IPS DF 6.9 (cell line): ENCODE measurements at regions not wholly inside any gene's neighbourhood (a gene's known extent, or its start where the extent isn't known, plus 50 kb on each side); places are given as distances from the start of the nearest gene placed in this dataset.

Source experiments
- DNase-seq: peaks from one replicate; pipeline ENCODE4 v3.0.0-alpha.2; 2013; ENCODE audit warnings: low read depth, low spot score
- H3K27ac ChIP-seq: one replicate; pipeline ENCODE4 v1.5.1; 2013; ENCODE audit warnings: low read length, control low read depth
- H3K27me3 ChIP-seq: 2 replicates; pipeline ENCODE4 v1.6.1; 2013; ENCODE audit warnings: mild to moderate bottlenecking, low read length; ENCODE audit not compliant: control insufficient read depth, insufficient read depth
- H3K36me3 ChIP-seq: 2 replicates; pipeline ENCODE4 v1.6.1; 2013; ENCODE audit warnings: low read length; ENCODE audit not compliant: control insufficient read depth, insufficient read depth
- H3K4me1 ChIP-seq: 2 replicates; pipeline ENCODE4 v1.6.1; 2013; ENCODE audit warnings: low read length; ENCODE audit not compliant: control insufficient read depth, insufficient read depth
- H3K4me3 ChIP-seq: 2 replicates; pipeline ENCODE4 v1.5.1; 2013; ENCODE audit warnings: mild to moderate bottlenecking, low read length
- H3K9me3 ChIP-seq: 2 replicates; pipeline ENCODE4 v1.6.1; 2013; ENCODE audit warnings: low read length, inconsistent platforms; ENCODE audit not compliant: control insufficient read depth, insufficient read depth
- WGBS: extraction: QIAGEN DNeasy Blood & Tissue Kit; methylation state at CpG from one replicate; pipeline ENCODE4 v1.1.7; 2013; ENCODE audit warnings: mixed read lengths, missing lambda C conversion rate; ENCODE audit not compliant: insufficient read length, insufficient coverage; 5-methylcytosine and 5-hydroxymethylcytosine counted together

DNA sequence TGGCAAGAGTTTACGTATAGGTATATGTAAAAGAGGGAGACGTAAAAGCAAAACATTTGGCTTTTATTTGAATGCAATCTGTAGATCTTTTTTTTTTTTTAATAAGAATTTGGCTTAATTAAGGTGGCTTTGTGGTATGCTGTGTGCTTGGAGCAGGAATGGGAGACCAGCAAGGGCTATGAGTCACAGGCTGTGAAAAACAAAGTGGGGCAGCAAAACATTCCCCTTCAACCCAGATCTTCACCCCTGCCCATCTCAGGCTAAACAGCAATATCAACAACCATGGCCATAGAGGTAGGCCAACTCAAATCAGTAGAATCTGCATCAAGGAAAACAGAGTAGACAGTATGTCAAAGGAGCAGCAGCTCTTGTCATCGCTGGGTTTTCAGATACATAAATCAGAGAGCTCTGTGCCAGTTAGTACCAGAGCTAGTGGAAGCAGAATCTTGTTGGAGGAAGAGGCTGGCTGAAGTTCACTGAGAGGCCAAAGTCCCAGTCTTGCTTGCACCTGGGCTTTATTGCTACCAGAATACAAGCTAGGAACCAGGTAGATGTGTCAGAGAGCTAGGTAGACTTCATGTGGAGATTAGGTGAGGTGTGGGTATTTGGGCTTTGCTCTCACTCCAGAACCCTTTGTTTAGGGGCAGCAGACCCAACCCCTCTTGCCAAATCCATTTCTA lies 191.5 kb upstream of the FANCL start:
- no peaks in the 10 kb centered on the region for H3K9me3 ChIP-seq
- DNase-seq, result no peak
- H3K27ac ChIP-seq, result no peak overlapping the region
- H3K36me3 ChIP-seq, result no peaks in the 10 kb centered on the region
- no peaks in the 10 kb centered on the region for H3K27me3 ChIP-seq
- no peak overlapping the region for H3K4me3 ChIP-seq
- peaks cover 4% of the 10 kb centered on the region; the same call in 1 of the 2 replicates for H3K4me1 ChIP-seq
- WGBS, result 98% methylated on average over 2 of the region's 3 CpGs

DNA sequence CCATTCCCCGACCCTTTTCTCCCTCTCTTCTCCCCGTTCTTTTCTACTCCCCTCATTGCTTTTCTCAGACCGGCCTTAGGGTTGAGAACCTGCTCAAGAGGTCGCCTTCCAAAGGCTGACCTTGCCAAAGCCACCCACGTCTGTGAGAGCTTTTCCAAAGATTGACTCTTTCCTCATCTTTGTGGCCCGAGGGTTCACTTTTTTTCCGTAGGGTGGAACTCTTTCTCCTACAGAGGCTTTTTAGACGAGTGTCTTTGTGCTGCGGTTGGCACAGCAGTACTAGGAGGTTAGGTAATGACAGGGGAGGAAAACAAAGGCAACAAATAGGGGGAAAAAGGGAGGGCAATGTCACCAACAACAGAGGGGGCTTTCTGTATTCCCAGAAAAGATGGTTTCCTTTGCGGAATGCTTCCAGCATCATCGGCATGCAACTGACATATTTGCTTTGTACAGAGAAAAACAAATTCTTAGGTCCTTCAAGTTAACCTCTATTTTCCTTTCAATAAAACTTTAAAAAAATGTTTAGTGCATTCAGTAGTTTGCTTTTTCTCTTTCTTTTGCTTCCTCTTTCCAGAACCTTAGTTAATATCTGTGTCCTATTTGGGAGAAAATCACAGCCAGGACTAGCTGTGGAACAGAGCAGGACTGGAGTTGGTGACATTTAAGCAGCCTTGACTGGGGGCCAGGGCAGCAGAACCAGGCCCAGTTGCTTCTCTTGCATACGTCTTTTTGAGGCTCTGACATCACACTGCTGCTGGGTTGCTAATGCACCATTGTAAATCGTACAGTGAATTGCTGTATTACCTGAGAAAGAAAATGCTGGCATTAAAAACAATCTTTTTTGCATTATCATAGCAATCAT lies 188.1 kb upstream of the FANCL start:
- H3K9me3 ChIP-seq, result no peaks in the 10 kb centered on the region
- no peak overlapping the region for H3K27ac ChIP-seq
- H3K27me3 ChIP-seq, result no peaks in the 10 kb centered on the region
- peaks cover 4% of the 10 kb centered on the region; the same call in 1 of the 2 replicates for H3K4me1 ChIP-seq
- DNase-seq, result no peak
- no peaks in the 10 kb centered on the region for H3K36me3 ChIP-seq
- H3K4me3 ChIP-seq, result peak overlapping the region; percentile 42; the same call in 1 of the 2 replicates
- WGBS, result no CpG with 5 or more reads among the region's 13 CpGs

DNA sequence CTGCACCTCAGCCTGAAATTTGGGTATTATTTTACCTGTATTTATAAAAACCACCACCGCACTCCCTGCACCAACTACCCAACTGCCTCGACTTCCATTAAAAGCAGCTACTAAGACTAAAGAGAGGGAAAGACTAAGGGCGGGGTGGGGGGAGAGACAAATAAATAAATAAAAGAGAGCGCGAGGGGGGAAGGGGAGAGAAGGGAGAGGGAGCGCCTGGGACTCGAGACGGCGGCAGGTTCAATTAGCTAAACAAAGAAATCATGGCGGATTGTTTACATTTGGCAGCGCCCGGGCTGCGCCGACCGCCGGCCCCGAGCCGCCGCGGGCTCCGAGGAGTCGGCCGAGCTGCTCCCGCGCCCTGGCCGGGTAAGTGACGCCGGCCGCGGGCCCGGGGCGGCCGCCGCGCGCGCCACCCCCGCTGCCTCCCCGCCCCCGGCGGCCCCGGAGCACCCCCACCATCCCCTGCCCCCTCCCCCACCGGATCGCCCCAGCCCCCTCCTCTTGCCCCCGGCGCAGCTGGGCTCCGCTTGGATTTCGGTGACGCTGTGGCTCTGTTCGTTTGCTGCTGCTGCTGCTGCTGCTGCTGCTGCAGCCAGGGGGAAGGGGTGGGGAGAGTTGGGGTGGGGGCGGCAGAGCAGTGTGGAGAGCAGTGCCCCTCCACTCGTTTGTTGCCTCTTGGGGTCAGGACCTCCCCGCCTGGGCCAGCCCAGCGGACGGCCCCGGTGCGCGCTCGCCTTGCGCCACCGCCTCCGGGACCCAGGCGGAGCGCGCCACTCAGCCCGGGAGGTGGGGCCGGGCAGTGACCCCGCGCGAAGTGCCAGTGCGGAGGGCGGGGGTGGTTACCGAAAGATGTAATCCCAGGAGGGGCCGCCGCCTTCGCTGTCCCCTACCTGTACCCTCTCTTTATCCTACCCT lies 187.2 kb upstream of the FANCL start:
- peaks cover 4% of the 10 kb centered on the region; the same call in 1 of the 2 replicates for H3K4me1 ChIP-seq
- H3K4me3 ChIP-seq, result peak overlapping the region; percentile 42; the same call in 1 of the 2 replicates
- no peaks in the 10 kb centered on the region for H3K36me3 ChIP-seq
- H3K9me3 ChIP-seq, result no peaks in the 10 kb centered on the region
- no peak overlapping the region for H3K27ac ChIP-seq
- no peaks in the 10 kb centered on the region for H3K27me3 ChIP-seq
- DNase-seq, result no peak
- WGBS, result no CpG with 5 or more reads among the region's 76 CpGs

DNA sequence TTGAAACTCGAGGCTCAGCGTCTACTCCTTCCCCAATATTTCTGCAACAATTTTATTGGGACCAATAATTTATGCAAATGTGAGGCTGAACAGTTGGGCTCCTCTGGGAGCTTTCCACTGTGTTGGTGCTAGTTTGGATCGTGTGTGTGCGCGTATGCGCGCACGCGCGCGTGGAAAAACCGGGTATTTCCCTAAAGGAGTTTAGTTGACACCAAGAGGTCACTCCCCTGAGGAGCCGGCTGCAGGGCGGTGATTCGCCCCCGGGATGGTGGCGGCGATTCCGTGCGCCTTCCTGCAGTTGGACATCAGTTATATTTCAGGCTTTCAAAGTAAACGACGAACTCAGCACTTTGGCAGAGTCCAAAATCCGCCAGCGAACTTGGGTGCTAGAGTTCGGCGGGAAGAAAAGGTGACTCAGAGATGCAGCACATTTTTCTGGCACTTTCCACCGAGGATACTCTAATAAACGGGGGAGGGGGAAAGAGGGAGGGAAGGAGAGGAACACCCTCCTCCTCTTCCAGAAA lies 186.5 kb upstream of the FANCL start:
- no peaks in the 10 kb centered on the region for H3K27me3 ChIP-seq
- WGBS, result no CpG with 5 or more reads among the region's 28 CpGs
- no peak overlapping the region for H3K27ac ChIP-seq
- H3K4me3 ChIP-seq, result peak overlapping the region; percentile 42; the same call in 1 of the 2 replicates
- no peak for DNase-seq
- peaks cover 4% of the 10 kb centered on the region; the same call in 1 of the 2 replicates for H3K4me1 ChIP-seq
- H3K9me3 ChIP-seq, result no peaks in the 10 kb centered on the region
- H3K36me3 ChIP-seq, result no peaks in the 10 kb centered on the region

DNA sequence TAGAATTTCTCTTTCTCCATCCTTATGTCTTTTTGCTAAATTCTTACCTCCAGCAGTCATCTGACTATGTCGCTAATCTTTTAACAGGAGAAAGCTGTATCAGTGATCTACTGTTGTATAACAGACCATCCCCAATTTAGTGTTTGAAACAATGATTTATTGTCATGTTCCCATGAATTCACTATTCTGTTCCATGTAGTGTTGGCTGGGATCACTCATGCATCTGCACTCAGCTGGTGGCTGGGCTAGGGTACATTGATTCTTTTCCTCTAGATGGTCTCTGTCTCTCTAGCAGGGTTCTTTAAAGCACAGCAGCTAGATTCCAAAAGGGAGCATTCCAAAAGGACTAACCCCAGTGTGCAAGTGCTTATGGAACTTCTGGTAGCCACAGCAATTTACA lies 184.2 kb upstream of the FANCL start:
- no CpG with 5 or more reads among the region's 1 CpG for WGBS
- H3K27ac ChIP-seq, result no peak overlapping the region
- peaks cover 4% of the 10 kb centered on the region; the same call in 1 of the 2 replicates for H3K4me1 ChIP-seq
- DNase-seq, result no peak
- no peaks in the 10 kb centered on the region for H3K36me3 ChIP-seq
- H3K9me3 ChIP-seq, result no peaks in the 10 kb centered on the region
- H3K27me3 ChIP-seq, result no peaks in the 10 kb centered on the region
- no peak overlapping the region for H3K4me3 ChIP-seq

DNA sequence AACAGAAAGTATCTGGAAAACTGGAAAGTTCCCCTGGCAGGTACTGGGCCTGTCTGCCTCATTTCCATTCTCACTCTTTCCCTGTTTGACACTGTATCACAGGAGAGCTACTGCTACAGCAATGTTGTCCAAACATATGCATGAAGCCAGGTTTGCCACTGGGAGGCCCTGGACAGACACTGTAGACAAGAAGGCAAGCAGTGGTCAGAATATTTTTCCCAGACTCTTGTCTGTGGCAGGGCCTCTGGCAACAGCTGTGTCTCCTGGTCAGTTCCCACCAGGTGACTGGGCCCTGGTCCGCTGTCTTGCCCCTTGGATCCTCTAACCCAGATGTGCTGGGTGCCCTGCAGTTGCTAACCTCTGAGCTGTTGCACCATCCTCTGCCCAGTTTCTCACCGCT lies 178.9 kb upstream of the FANCL start:
- no CpG with 5 or more reads among the region's 2 CpGs for WGBS
- no peak for DNase-seq
- Histone ChIP-seq H3K9me3 (no peaks in the 10 kb centered on the region), H3K4me1 (no peaks in the 10 kb centered on the region), H3K4me3 (no peak overlapping the region), H3K36me3 (no peaks in the 10 kb centered on the region), H3K27ac (no peak overlapping the region), H3K27me3 (no peaks in the 10 kb centered on the region)

DNA sequence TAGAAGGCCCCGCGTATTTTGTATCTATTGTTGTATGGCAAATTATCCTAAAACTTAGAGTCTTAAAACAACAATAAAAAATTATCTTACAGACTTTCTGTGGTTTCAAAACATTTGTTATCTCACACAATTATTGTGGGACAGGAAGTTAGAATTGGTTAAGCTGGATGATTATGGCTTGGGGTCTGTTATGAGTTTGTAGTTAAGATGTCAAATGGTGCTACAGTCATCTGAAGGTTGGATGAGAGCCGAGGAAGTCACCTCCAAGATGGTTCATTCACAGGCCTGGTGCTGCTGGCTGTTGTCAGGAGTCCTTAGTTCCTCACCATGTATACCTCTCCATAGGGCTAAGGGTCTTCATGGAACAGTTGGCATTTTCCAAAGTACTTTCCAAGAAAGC lies 175.6 kb upstream of the FANCL start:
- H3K27ac ChIP-seq, result no peak overlapping the region

DNA sequence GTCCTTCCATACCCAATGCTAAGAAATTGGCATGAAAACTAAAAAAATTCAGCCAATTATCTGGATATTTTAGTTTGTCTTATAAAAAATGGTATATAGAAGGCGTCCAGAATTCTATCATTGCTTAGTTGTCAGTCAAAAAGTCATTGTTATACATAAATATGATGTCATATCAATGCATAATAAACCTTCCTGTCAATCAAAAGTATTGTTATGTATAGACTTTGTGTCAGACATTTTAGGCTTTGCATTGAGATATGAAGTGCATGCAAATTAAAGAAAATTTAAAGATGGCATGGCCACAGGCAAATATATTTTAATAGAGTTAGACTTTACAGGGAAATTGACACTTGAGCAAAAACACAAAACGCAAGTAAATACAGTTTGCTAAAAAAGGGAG lies 173.4 kb upstream of the FANCL start:
- no CpG with 5 or more reads among the region's 2 CpGs for WGBS
- H3K4me1 ChIP-seq, result no peaks in the 10 kb centered on the region

More for the DNA sequence above, 175.6 kb upstream of the FANCL start:
- DNase-seq, result no peak
- WGBS, result no CpG with 5 or more reads among the region's 3 CpGs
- Histone ChIP-seq H3K4me3 (no peak overlapping the region), H3K36me3 (no peaks in the 10 kb centered on the region), H3K27me3 (no peaks in the 10 kb centered on the region), H3K4me1 (no peaks in the 10 kb centered on the region), H3K9me3 (no peaks in the 10 kb centered on the region)

DNA sequence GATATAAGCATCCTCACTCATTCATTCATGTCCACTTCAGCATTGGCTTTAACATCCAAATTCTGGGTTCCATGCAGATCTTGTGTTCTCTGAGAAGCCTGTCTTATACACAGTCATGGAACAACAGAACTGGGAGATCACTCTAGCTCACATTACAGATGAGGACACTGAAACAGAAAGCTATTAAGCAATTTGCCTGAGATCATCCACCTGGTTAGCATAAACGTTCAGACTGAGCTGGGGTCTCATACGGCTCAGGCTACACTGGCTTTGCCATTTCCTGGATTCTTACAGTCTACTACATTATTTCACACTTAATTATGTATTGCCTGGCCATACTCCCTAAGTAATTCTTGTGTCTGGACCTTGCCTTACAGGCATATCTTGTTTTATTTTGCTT lies 169.4 kb upstream of the FANCL start:
- no peak overlapping the region for H3K27ac ChIP-seq
- no peak for DNase-seq
- no peak overlapping the region for H3K4me3 ChIP-seq
- no peaks in the 10 kb centered on the region for H3K27me3 ChIP-seq
- H3K36me3 ChIP-seq, result no peaks in the 10 kb centered on the region
- no peaks in the 10 kb centered on the region for H3K4me1 ChIP-seq
- WGBS, result no CpG with 5 or more reads among the region's 2 CpGs
- H3K9me3 ChIP-seq, result no peaks in the 10 kb centered on the region

More for the DNA sequence above, 173.4 kb upstream of the FANCL start:
- no peak for DNase-seq
- no peaks in the 10 kb centered on the region for H3K36me3 ChIP-seq
- no peaks in the 10 kb centered on the region for H3K9me3 ChIP-seq
- H3K27me3 ChIP-seq, result no peaks in the 10 kb centered on the region
- H3K4me3 ChIP-seq, result no peak overlapping the region
- no peak overlapping the region for H3K27ac ChIP-seq

DNA sequence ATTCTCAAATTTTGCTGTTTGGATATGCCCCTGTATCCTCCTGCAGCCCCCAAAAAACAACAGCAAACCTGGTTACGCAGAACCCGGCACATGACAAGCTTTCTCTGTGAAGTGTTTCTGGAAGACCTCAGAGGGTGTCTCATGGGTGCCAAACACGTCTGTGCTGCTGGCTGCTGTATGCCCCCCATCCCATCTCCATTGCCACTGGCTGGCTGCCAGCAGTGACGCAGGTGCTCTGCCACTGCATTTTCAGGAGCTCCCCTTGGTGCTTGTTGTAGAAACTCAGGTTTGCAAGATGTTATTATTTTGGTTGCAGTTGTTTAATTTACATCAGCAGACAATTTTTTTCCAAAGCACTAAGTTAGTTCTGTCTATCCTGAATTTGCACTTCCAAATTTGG lies 166.4 kb upstream of the FANCL start:
- Histone ChIP-seq H3K4me1 (no peaks in the 10 kb centered on the region), H3K9me3 (no peaks in the 10 kb centered on the region), H3K27ac (no peak overlapping the region), H3K36me3 (no peaks in the 10 kb centered on the region), H3K4me3 (no peak overlapping the region), H3K27me3 (no peaks in the 10 kb centered on the region)
- no CpG with 5 or more reads among the region's 4 CpGs for WGBS
- DNase-seq, result no peak
